Spleen (tissue), 7 donors: ENCODE measurements at regions not wholly inside any gene's neighbourhood (a gene's known extent, or its start where the extent isn't known, plus 50 kb on each side); places are given as distances from the start of the nearest gene placed in this dataset.

Experiments
- POLR2AphosphoS5 ChIP-seq, 3 donors: sonication (generic); formaldehyde crosslinking; IDR thresholded peaks; one replicate each; pipeline ENCODE4 v1.5.1; 2017; ENCODE audit warnings: antibody characterized with exemption in 3 of 3
- TF ChIP-seq, protein P1 (sequence below), 11 experiments: fragments of 200-600 bp in 7 of 11; fragments of 450-650 bp in 4 of 11; sonication (generic) in 4 of 11; IDR thresholded peaks in 8 of 11; conservative IDR thresholded peaks in 3 of 11; 1 replicate in 7 of 11; 2 replicates in 4 of 11; pipeline versions ENCODE4 v1.4.0 to v1.8.0; 2016 to 2021; ENCODE audit warnings: antibody characterized with exemption in 11 of 11, inconsistent platforms in 4 of 11, mild to moderate bottlenecking in 1 of 11
- donor health status: DM: no; HTN: no; CAD: no; lungs with moderate emphysema.
- donor health status: DM: no; HTN: no; CAD: no.
- donor health status: DM: no; HTN: no; CAD: no.

DNA sequence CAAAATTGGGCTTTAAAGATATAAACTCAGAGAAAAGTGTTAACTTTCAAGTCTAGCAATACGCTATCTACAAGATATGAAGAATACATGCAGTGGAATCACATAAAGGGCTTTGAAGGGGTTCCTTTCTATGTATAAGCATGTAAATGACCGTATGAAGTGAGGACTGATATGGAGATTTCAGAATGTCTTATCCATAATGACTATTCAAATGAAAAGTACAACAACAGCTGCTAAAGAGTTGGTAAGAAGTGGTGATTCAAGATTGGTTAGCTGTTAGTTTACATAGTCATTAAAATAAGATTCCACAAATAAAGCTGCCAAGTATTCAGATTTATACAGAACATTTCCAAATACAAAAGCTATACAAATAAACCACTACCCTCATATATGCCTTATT, 153.4 kb upstream of the STARD13 start:
- TF ChIP-seq POLR2AphosphoS5 (IDR thresholded peaks at IDR 0.05): no peak
- TF ChIP-seq, protein P1, sequence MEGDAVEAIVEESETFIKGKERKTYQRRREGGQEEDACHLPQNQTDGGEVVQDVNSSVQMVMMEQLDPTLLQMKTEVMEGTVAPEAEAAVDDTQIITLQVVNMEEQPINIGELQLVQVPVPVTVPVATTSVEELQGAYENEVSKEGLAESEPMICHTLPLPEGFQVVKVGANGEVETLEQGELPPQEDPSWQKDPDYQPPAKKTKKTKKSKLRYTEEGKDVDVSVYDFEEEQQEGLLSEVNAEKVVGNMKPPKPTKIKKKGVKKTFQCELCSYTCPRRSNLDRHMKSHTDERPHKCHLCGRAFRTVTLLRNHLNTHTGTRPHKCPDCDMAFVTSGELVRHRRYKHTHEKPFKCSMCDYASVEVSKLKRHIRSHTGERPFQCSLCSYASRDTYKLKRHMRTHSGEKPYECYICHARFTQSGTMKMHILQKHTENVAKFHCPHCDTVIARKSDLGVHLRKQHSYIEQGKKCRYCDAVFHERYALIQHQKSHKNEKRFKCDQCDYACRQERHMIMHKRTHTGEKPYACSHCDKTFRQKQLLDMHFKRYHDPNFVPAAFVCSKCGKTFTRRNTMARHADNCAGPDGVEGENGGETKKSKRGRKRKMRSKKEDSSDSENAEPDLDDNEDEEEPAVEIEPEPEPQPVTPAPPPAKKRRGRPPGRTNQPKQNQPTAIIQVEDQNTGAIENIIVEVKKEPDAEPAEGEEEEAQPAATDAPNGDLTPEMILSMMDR (IDR thresholded peaks at IDR 0.05 in 8 of 11, conservative IDR thresholded peaks at IDR 0.05 in 3 of 11): no peak
